ENCODE measurements at regions not wholly inside any gene's neighbourhood (a gene's known extent, or its start where the extent isn't known, plus 50 kb on each side); places are given as distances from the start of the nearest gene placed in this dataset.

GRCh38 chr3:168545591-168545990, 449.9 kb upstream of the GOLIM4 start:
- Mint-ChIP-seq H3K36me3 (0 out of 2 replicates have a peak, but pooled peaks cover 7% of the 10 kb centered on the region), H3K27me3 (ENCODE audit: low read depth) (no peaks in the 10 kb centered on the region; the same call in 1 of the 2 replicates), H3K4me1 (peaks cover 58% of the 10 kb centered on the region), H3K9me3 (peaks cover 14% of the 10 kb centered on the region; the same call in 1 of the 2 replicates), H3K4me3 (no peak overlapping the region), H3K27ac (peak overlapping the region; percentile 79)
- POLR2A ChIA-PET = no interaction called here
- TF ChIP-seq ZNF416 (CRISPR knock-in tag; IDR thresholded peaks at IDR 0.05) (no peak), MXD4 (CRISPR knock-in tag; IDR thresholded peaks at IDR 0.05; ENCODE audit: borderline replicate concordance) (no peak), GABPB1 (CRISPR knock-in tag; IDR thresholded peaks at IDR 0.05) (no peak), IRF1 (CRISPR knock-in tag; IDR thresholded peaks at IDR 0.05) (no peak), FOXJ3 (CRISPR knock-in tag; IDR thresholded peaks at IDR 0.05; ENCODE audit: borderline replicate concordance) (no peak), MLX (CRISPR knock-in tag; IDR thresholded peaks at IDR 0.05) (no peak), ATF1 (CRISPR knock-in tag; IDR thresholded peaks at IDR 0.05) (no peak), CREM (CRISPR knock-in tag; IDR thresholded peaks at IDR 0.05) (no peak), NR3C1 (CRISPR knock-in tag; conservative IDR thresholded peaks at IDR 0.05; ENCODE audit: low read depth) (no peak), E2F5 (CRISPR knock-in tag; IDR thresholded peaks at IDR 0.05) (no peak), RELA (CRISPR knock-in tag; IDR thresholded peaks at IDR 0.05; ENCODE audit: borderline replicate concordance) (no peak), NR1H2 (CRISPR knock-in tag; IDR thresholded peaks at IDR 0.05) (no peak), NFE2L1 (CRISPR knock-in tag; IDR thresholded peaks at IDR 0.05) (no peak), ZBTB21 (CRISPR knock-in tag; IDR thresholded peaks at IDR 0.05; ENCODE audit: borderline replicate concordance) (no peak), IRF2 (CRISPR knock-in tag; IDR thresholded peaks at IDR 0.05; ENCODE audit: borderline replicate concordance, low read depth) (no peak), ZNF121 (CRISPR knock-in tag; IDR thresholded peaks at IDR 0.05) (no peak), STAT6 (CRISPR knock-in tag; conservative IDR thresholded peaks at IDR 0.05; ENCODE audit: low read depth) (no peak), ESRRA (CRISPR knock-in tag; IDR thresholded peaks at IDR 0.05; ENCODE audit: borderline replicate concordance) (no peak)
- peak; percentile 33; the same call in 1 of the 2 replicates for ATAC-seq
- DNase-seq (ENCODE audit: low spot score) = no peak
- CTCF ChIA-PET = interaction anchor here (1.0 to 1.4 kb wide), 2 partner anchors 14 to 319 kb away, joined by 3 to 5 read pairs; no protein-coding TSS in a partner anchor

- Mint-ChIP-seq H3K4me3 (no peak overlapping the region), H3K27ac (peak overlapping the region; percentile 58), H3K36me3 (0 out of 2 replicates have a peak, but pooled peaks cover 7% of the 10 kb centered on the region), H3K9me3 (peaks cover 9% of the 10 kb centered on the region; the same call in 1 of the 2 replicates), H3K27me3 (ENCODE audit: low read depth) (no peaks in the 10 kb centered on the region; the same call in 1 of the 2 replicates), H3K4me1 (peaks cover 49% of the 10 kb centered on the region)
- DNase-seq (ENCODE audit: low spot score) (no peak), ATAC-seq (peak; percentile 79)
- ChIA-PET CTCF (interaction anchor here (0.6 to 1.5 kb wide), 10 partner anchors 10 to 333 kb away, joined by 3 to 6 read pairs (median 4); no protein-coding TSS in a partner anchor), POLR2A (no interaction called here)
- TF ChIP-seq E2F4 (CRISPR knock-in tag; IDR thresholded peaks at IDR 0.05; ENCODE audit: borderline replicate concordance, low read depth) (no peak), PRRX2 (CRISPR knock-in tag; IDR thresholded peaks at IDR 0.05) (no peak), ETV6 (CRISPR knock-in tag; IDR thresholded peaks at IDR 0.05) (no peak), ELF4 (CRISPR knock-in tag; IDR thresholded peaks at IDR 0.05; ENCODE audit: low read depth) (no peak), SMAD3 (CRISPR knock-in tag; IDR thresholded peaks at IDR 0.05; ENCODE audit: borderline replicate concordance) (no peak), JAZF1 (CRISPR knock-in tag; IDR thresholded peaks at IDR 0.05) (no peak), NFYB (CRISPR knock-in tag; conservative IDR thresholded peaks at IDR 0.05; ENCODE audit: low read depth) (no peak), RELA (CRISPR knock-in tag; IDR thresholded peaks at IDR 0.05; ENCODE audit: borderline replicate concordance) (no peak), ZNF396 (CRISPR knock-in tag; IDR thresholded peaks at IDR 0.05; ENCODE audit: borderline replicate concordance) (no peak), ZNF317 (CRISPR knock-in tag; IDR thresholded peaks at IDR 0.05; ENCODE audit: borderline replicate concordance, low read depth) (no peak), ZNF121 (CRISPR knock-in tag; IDR thresholded peaks at IDR 0.05) (no peak), SMAD4 (CRISPR knock-in tag; IDR thresholded peaks at IDR 0.05) (no peak)
Observed at GRCh38 chr3:168544097-168544957, 448.6 kb upstream of the GOLIM4 start.
